ENCODE measurements at regions not wholly inside any gene's neighbourhood (a gene's known extent, or its start where the extent isn't known, plus 50 kb on each side); places are given as distances from the start of the nearest gene placed in this dataset.

- no peak for TF ChIP-seq EP300 (IDR thresholded peaks at IDR 0.05)
- TF ChIP-seq RCOR1 (IDR thresholded peaks at IDR 0.05; ENCODE audit: low read depth, low read length), result no peak
Measured at GRCh38 chr18:4578449-4578848, 123.3 kb upstream of the DLGAP1 start (continued).

GRCh38 chr18:4573735-4574134 lies 118.6 kb upstream of the DLGAP1 start:
- ATAC-seq (no peak), DNase-seq (ENCODE audit: low read depth in 1 of 2, low spot score in 1 of 2) (no peak), FAIRE-seq (no peak)
- H3K4me1 ChIP-seq, result no peaks in the 10 kb centered on the region
- ChIA-PET POLR2A (no interaction called here), CTCF (no interaction called here)
- no peak for TF ChIP-seq CBX8 (IDR thresholded peaks at IDR 0.05)
- no peak for TF ChIP-seq HMGXB4 (CRISPR knock-in tag; IDR thresholded peaks at IDR 0.05; ENCODE audit: borderline replicate concordance)
- no peak for TF ChIP-seq PBX3 (IDR thresholded peaks at IDR 0.05)
- TF ChIP-seq BCL3 (IDR thresholded peaks at IDR 0.05), result no peak
- TF ChIP-seq POLR2A (IDR thresholded peaks at IDR 0.05; ENCODE audit: low read length), result no peak
- no peak for TF ChIP-seq TP53 (CRISPR knock-in tag; IDR thresholded peaks at IDR 0.05)
- no peak for TF ChIP-seq CTCF (IDR thresholded peaks at IDR 0.05)
- TF ChIP-seq GATA3 (IDR thresholded peaks at IDR 0.05; ENCODE audit: borderline replicate concordance), result no peak
- TF ChIP-seq ZC3H11A (IDR thresholded peaks at IDR 0.05), result no peak
- no peak for TF ChIP-seq ZFP36 (IDR thresholded peaks at IDR 0.05; ENCODE audit: borderline replicate concordance, partially characterized antibody)
- TF ChIP-seq REST (IDR thresholded peaks at IDR 0.05), result no peak
- TF ChIP-seq POLR2AphosphoS2 (conservative IDR thresholded peaks at IDR 0.05; ENCODE audit: low read length), result no peak
- no peak for TF ChIP-seq EHMT2 (IDR thresholded peaks at IDR 0.05; ENCODE audit: low read depth)
- TF ChIP-seq NPAS2 (CRISPR knock-in tag; IDR thresholded peaks at IDR 0.05; ENCODE audit: borderline replicate concordance), result no peak
- no peak overlapping the region for H3K27ac ChIP-seq
- no peaks in the 10 kb centered on the region for H3K9me3 ChIP-seq
- no peak overlapping the region for H3K4me2 ChIP-seq
- 0% methylated on average over 3 of the region's 3 CpGs for WGBS (ENCODE audit: missing lambda C conversion rate)
- H3K4me3 ChIP-seq, result no peak overlapping the region

GRCh38 chr18:4557502-4557901 lies 102.4 kb upstream of the DLGAP1 start:
- H3K4me3 ChIP-seq, result no peak overlapping the region
- H3K4me1 ChIP-seq, result no peaks in the 10 kb centered on the region
- DNase-seq (ENCODE audit: low read depth in 1 of 2, low spot score in 1 of 2) (no peak), FAIRE-seq (no peak), ATAC-seq (no peak)
- ChIA-PET POLR2A (no interaction called here), CTCF (no interaction called here)
- TF ChIP-seq CHD2 (IDR thresholded peaks at IDR 0.05; ENCODE audit: low read length, partially characterized antibody) (no peak), POLR2AphosphoS2 (conservative IDR thresholded peaks at IDR 0.05; ENCODE audit: low read length) (no peak), FOXS1 (CRISPR knock-in tag; IDR thresholded peaks at IDR 0.05) (no peak), HDAC2 (IDR thresholded peaks at IDR 0.05) (no peak)
- no peaks in the 10 kb centered on the region for H3K9me3 ChIP-seq
- no peak overlapping the region for H3K27ac ChIP-seq
- no peak overlapping the region for H3K4me2 ChIP-seq
- WGBS (ENCODE audit: missing lambda C conversion rate), result 0% methylated on average over 3 of the region's 3 CpGs

Data from A549 (cell line).